Body of pancreas (tissue), 4 donors: ENCODE measurements at regions not wholly inside any gene's neighbourhood (a gene's known extent, or its start where the extent isn't known, plus 50 kb on each side); places are given as distances from the start of the nearest gene placed in this dataset.

Experiments used
- ATAC-seq: fragments of 150-250 bp; one replicate; pipeline ENCODE4 v1.9.1; 2016
- DNase-seq, 4 donors: peaks; one replicate each; pipeline ENCODE4 v3.0.0-alpha.2; 2019
- H3K27ac ChIP-seq, 4 donors: fragments of 200-600 bp; sonication (generic); 1 replicate in 3 of 4; 2 replicates in 1 of 4; pipeline versions ENCODE4 v1.5.1 to v1.6.1; 2016 to 2019; ENCODE audit warnings: mild to moderate bottlenecking in 1 of 4, mixed read lengths in 1 of 4, moderate library complexity in 1 of 4
- H3K27me3 ChIP-seq, 2 donors: fragments of 200-600 bp; sonication (generic); one replicate each; pipeline ENCODE4 v1.6.0; 2016; ENCODE audit warnings: mild to moderate bottlenecking in 1 of 2
- H3K36me3 ChIP-seq, 2 donors: fragments of 200-600 bp; sonication (generic); replicated peaks in 1 of 2; 2 replicates each; pipeline ENCODE4 v1.5.1; 2016; ENCODE audit warnings: low read depth in 2 of 2; ENCODE audit not compliant: insufficient read depth in 1 of 2
- H3K4me1 ChIP-seq: fragments of 200-600 bp; sonication (generic); one replicate; pipeline ENCODE4 v1.6.0; 2016
- H3K4me3 ChIP-seq, 2 donors: fragments of 200-600 bp; sonication (generic); 1 replicate in 1 of 2; 2 replicates in 1 of 2; pipeline ENCODE4 v1.5.1; 2016 to 2019
- H3K9me3 ChIP-seq, 3 donors: fragments of 200-600 bp; sonication (generic); 1 replicate in 2 of 3; 2 replicates in 1 of 3; pipeline ENCODE4 v1.5.1; 2016
- POLR2A ChIP-seq, 3 donors: fragments of 450-650 bp; IDR thresholded peaks; one replicate each; pipeline ENCODE4 v1.6.1; 2016; ENCODE audit warnings: antibody characterized with exemption in 3 of 3, mild to moderate bottlenecking in 2 of 3
- WGBS, 2 donors: methylation state at CpG; one replicate each; pipeline ENCODE4 v1.1.5; 2017; 5-methylcytosine and 5-hydroxymethylcytosine counted together
- intact Hi-C: fragments of 100-400 bp; cut with DNase I; formaldehyde crosslinking; loops from one replicate; pipeline ENCODE4 v1.15.1; 2023
- TF ChIP-seq, protein P1 (sequence below), 7 experiments: fragments of 450-650 bp in 4 of 7; fragments of 200-600 bp in 3 of 7; sonication (generic) in 3 of 7; IDR thresholded peaks; one replicate each; pipeline ENCODE4 v1.5.1; 2016 to 2019; ENCODE audit warnings: antibody characterized with exemption in 7 of 7

DNA sequence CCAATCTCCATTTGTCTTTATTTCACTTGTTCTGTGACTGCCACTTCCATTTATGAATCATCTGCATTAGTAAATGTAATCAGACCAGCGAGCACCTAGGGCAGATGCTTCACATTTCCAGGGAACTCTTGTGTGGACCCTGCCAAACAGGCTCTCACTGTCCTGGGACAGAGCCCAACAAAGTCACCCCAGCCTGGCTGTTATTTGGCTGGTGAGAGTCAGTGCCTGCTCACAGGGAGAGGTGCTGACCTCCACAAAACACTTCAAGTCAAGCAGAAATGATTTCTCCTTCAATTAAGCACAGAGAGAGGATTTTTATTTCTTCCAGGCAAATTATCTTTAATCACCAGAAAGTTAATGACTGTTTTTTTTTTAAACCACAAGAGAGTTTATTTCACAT lies 568.0 kb downstream of the MTRR start:
- ATAC-seq: no peak
- no peaks in the 10 kb centered on the region for H3K4me1 ChIP-seq
- no peaks in the 10 kb centered on the region for H3K36me3 ChIP-seq
- no peaks in the 10 kb centered on the region for H3K27me3 ChIP-seq
- no peak for DNase-seq
- H3K9me3 ChIP-seq: no peaks in the 10 kb centered on the region
- H3K27ac ChIP-seq: no peak overlapping the region
- WGBS, 2 donors: 19 to 36% methylated on average over 1 of the region's 1 CpG
- intact Hi-C loops: no loop called here
- H3K4me3 ChIP-seq: no peak overlapping the region
- TF ChIP-seq, protein P1, sequence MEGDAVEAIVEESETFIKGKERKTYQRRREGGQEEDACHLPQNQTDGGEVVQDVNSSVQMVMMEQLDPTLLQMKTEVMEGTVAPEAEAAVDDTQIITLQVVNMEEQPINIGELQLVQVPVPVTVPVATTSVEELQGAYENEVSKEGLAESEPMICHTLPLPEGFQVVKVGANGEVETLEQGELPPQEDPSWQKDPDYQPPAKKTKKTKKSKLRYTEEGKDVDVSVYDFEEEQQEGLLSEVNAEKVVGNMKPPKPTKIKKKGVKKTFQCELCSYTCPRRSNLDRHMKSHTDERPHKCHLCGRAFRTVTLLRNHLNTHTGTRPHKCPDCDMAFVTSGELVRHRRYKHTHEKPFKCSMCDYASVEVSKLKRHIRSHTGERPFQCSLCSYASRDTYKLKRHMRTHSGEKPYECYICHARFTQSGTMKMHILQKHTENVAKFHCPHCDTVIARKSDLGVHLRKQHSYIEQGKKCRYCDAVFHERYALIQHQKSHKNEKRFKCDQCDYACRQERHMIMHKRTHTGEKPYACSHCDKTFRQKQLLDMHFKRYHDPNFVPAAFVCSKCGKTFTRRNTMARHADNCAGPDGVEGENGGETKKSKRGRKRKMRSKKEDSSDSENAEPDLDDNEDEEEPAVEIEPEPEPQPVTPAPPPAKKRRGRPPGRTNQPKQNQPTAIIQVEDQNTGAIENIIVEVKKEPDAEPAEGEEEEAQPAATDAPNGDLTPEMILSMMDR (IDR thresholded peaks at IDR 0.05): no peak
- no peak for TF ChIP-seq POLR2A (IDR thresholded peaks at IDR 0.05)

DNA sequence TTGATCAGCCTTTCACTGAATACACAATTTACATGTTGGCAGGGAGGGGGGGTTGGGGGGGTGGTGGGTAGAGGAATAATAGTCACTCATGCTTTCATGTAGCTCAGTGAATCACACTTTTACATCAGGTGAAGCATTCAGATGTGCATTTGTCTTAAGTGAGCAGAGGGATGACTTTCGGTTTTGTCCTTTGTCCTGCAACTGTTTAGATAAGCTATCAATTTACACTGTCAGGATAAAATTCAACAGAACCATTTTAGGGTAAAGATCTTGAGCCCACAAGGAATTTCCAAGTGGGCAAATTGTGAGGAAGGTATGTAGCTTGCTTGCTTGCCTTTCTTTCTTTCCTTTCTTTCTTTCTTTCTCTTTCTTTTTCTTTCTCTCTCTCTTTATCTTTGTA lies 576.2 kb downstream of the MTRR start:
- Histone ChIP-seq H3K4me1 (no peaks in the 10 kb centered on the region), H3K4me3 (no peak overlapping the region), H3K9me3 (no peaks in the 10 kb centered on the region), H3K36me3 (no peaks in the 10 kb centered on the region), H3K27me3 (no peaks in the 10 kb centered on the region), H3K27ac (no peak overlapping the region)
- ATAC-seq (no peak), DNase-seq (no peak)
- TF ChIP-seq POLR2A (IDR thresholded peaks at IDR 0.05): no peak
- TF ChIP-seq, protein P1 (IDR thresholded peaks at IDR 0.05): no peak
- intact Hi-C loops: no loop called here
- WGBS, 2 donors: 46 to 52% methylated on average over 1 of the region's 1 CpG

DNA sequence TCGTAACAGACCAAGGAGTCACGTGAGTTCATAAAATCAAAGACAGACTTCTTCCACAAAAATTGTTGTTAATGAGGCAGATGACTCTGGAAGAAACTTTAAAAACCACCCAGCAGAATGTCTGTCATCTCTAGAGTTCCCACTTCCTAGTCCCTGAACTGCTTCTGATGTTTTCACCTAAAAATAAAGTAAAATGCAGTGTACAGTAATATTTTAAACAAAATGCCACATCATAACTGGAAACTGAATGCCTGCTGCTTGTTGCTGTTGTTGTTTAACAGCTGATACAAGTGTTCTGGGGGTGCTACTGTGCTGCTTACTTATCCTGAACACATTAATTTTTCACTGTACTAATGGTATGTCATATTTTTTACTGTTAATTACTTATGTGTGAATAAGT lies 577.2 kb downstream of the MTRR start:
- H3K27me3 ChIP-seq: no peaks in the 10 kb centered on the region
- H3K36me3 ChIP-seq: no peaks in the 10 kb centered on the region
- no peaks in the 10 kb centered on the region for H3K4me1 ChIP-seq
- intact Hi-C loops: no loop called here
- no peaks in the 10 kb centered on the region for H3K9me3 ChIP-seq
- H3K4me3 ChIP-seq: no peak overlapping the region
- H3K27ac ChIP-seq: no peak overlapping the region
- ATAC-seq (no peak), DNase-seq (no peak)
- 70 to 80% methylated on average over 2 of the region's 2 CpGs for WGBS, 2 donors
- TF ChIP-seq, protein P1 (IDR thresholded peaks at IDR 0.05): no peak
- TF ChIP-seq POLR2A (IDR thresholded peaks at IDR 0.05): no peak

DNA sequence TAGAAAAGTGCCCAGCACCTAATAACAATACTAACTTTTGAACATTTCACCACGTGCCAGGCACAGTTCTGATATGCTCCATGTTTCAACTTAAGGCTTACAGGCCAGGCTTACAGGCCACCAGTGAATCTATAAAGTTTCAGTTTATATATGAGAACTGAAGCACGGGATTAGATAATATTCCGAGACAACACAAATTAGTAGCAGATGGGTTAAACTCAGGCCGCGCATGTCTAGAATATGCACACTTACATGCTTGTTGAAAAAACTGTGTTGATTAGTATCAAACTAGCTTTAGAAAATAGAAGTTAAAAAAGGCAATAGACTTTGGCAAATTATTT lies 587.9 kb downstream of the MTRR start:
- Histone ChIP-seq H3K27me3 (no peaks in the 10 kb centered on the region), H3K27ac (peak overlapping the region in 3 of 4 donors; percentile 63 to 78 (median 76)), H3K4me1 (peaks cover 4% of the 10 kb centered on the region), H3K4me3 (no peak overlapping the region), H3K9me3 (no peaks in the 10 kb centered on the region), H3K36me3 (no peaks in the 10 kb centered on the region)
- TF ChIP-seq POLR2A (IDR thresholded peaks at IDR 0.05): no peak
- TF ChIP-seq, protein P1 (IDR thresholded peaks at IDR 0.05): no peak
- WGBS, 2 donors: 46 to 47% methylated on average over 5 of the region's 5 CpGs
- ATAC-seq: no peak
- DNase-seq: no peak
- intact Hi-C loops: no loop called here

DNA sequence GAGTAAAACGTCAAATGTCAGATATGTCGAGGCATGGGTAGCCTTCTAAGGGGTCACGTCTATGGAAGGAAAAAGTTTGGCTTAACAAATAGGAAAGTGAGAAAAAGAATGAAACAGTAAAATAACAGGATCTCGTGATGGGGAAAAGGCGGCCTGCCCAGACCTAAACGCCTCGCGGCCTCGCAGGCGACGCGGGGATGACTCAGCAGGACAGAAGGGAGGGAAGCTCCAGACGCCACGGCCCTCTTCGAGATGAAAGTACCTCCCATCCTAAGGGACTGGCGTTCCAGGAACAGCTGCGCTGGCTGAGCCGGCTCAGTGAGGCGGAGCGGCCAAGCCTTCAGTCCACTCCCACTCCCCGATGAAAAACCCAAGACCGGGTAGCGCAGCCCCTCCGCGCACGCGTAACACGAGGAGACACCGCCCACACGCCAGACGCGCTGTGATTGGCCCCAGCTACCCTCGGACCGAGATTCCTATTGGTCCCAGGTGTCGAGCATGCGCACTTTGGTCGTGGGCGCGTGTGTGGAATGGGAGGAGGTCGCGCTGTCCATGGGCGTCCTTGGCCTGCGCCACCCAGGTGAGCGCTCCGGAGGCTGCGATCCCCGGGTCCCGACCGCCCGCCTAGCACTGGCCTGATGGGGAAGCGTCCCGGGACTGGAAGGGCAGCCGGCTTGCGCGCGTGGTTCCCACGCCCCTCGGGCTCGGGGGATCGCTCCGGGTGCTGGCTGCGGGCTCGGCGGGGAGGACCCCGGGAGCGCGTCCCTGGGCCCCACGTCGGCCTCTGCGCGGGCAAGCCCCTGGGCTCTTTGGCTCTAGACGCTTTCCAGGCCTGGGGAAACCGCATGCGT lies 588.5 kb downstream of the MTRR start:
- no peaks in the 10 kb centered on the region for H3K36me3 ChIP-seq
- peak overlapping the region; percentile 48 to 69 for H3K4me3 ChIP-seq
- H3K9me3 ChIP-seq: no peaks in the 10 kb centered on the region
- intact Hi-C loops: no loop called here
- DNase-seq (peak; percentile 87 to 95 (median 94)), ATAC-seq (peak; percentile 98)
- H3K4me1 ChIP-seq: peaks cover 4% of the 10 kb centered on the region
- peak overlapping the region in 3 of 4 donors; percentile 63 to 78 (median 76) for H3K27ac ChIP-seq
- 19 to 51% methylated on average over 18 to 74 of the region's 74 CpGs for WGBS, 2 donors
- no peaks in the 10 kb centered on the region for H3K27me3 ChIP-seq
- TF ChIP-seq, protein P1 (IDR thresholded peaks at IDR 0.05): no peak
- peak; percentile 34 to 76 (median 74) for TF ChIP-seq POLR2A (IDR thresholded peaks at IDR 0.05)
